HEK293 (cell line): ENCODE measurements at regions not wholly inside any gene's neighbourhood (a gene's known extent, or its start where the extent isn't known, plus 50 kb on each side); places are given as distances from the start of the nearest gene placed in this dataset.

ENCODE experiments used
- CTCF ChIA-PET: fragments of 350-600 bp; formaldehyde crosslinking; extraction: SDS; loops from one replicate; lab custom pipeline; 2021; ENCODE audit warnings: antibody characterized with exemption; lab: Yijun Ruan, JAX
- POLR2A ChIA-PET: fragments of 300-600 bp; formaldehyde crosslinking; extraction: SDS; loops from one replicate; lab custom pipeline; 2020; ENCODE audit warnings: antibody characterized with exemption, inconsistent platforms; lab: Yijun Ruan, JAX
- H3K27ac ChIP-seq: fragments of 200-500 bp; sonication (Bioruptor generic); 2 replicates; pipeline ENCODE4 v1.5.1; 2014; ENCODE audit warnings: low read depth, low read length, control low read depth, inconsistent platforms; ENCODE audit errors: extremely low read depth
- H3K36me3 ChIP-seq, 2 experiments: fragments of 200-500 bp in 1 of 2; sonication (Bioruptor generic) in 1 of 2; 1 replicate in 1 of 2; 2 replicates in 1 of 2; pipeline ENCODE4 v1.5.1; 2014 to 2017; ENCODE audit warnings: inconsistent platforms in 2 of 2, low read length in 2 of 2; ENCODE audit not compliant: control insufficient read depth in 2 of 2, insufficient read depth in 1 of 2
- H3K4me1 ChIP-seq: fragments of 200-500 bp; sonication (Bioruptor generic); 2 replicates; pipeline ENCODE4 v1.5.1; 2014; ENCODE audit warnings: mild to moderate bottlenecking, low read length, inconsistent platforms; ENCODE audit not compliant: control insufficient read depth, insufficient read depth
- H3K4me3 ChIP-seq: 2 replicates; pipeline ENCODE4 v1.5.1; 2011; ENCODE audit warnings: low read depth, mild to moderate bottlenecking, control low read depth, low read length, moderate library complexity
- H3K9me3 ChIP-seq: fragments of 200-500 bp; sonication (Bioruptor generic); 2 replicates; pipeline ENCODE4 v1.5.1; 2014; ENCODE audit warnings: low read depth, low read length, inconsistent platforms; ENCODE audit not compliant: control insufficient read depth, insufficient read depth
- PRDM1 ChIP-seq: fragments of 450-650 bp; formaldehyde crosslinking; IDR thresholded peaks from 2 replicates; pipeline ENCODE4; 2016; ENCODE audit warnings: missing biosample characterization, missing genetic modification characterization
- PRDM10 ChIP-seq: fragments of 450-650 bp; formaldehyde crosslinking; IDR thresholded peaks from 2 replicates; pipeline ENCODE4 v1.5.1; 2016; ENCODE audit warnings: missing biosample characterization, missing genetic modification characterization
- ZNF37A ChIP-seq: fragments of 450-650 bp; IDR thresholded peaks from 2 replicates; pipeline ENCODE4 v1.5.1; 2018; ENCODE audit warnings: missing biosample characterization, missing genetic modification characterization
- ZNF513 ChIP-seq: fragments of 450-650 bp; IDR thresholded peaks from 2 replicates; pipeline ENCODE4 v1.5.1; 2018; ENCODE audit warnings: missing biosample characterization, missing genetic modification characterization
- ZNF529 ChIP-seq: fragments of 450-650 bp; formaldehyde crosslinking; IDR thresholded peaks from 2 replicates; pipeline ENCODE4 v1.5.1; 2017; ENCODE audit warnings: missing genetic modification characterization, missing biosample characterization; ENCODE audit not compliant: insufficient replicate concordance
- ZNF549 ChIP-seq: fragments of 450-650 bp; IDR thresholded peaks from 2 replicates; pipeline ENCODE4 v1.5.1; 2018; ENCODE audit warnings: missing biosample characterization, missing genetic modification characterization, mild to moderate bottlenecking, inconsistent platforms, moderate library complexity
- ZNF555 ChIP-seq: fragments of 450-650 bp; formaldehyde crosslinking; conservative IDR thresholded peaks from 2 replicates; pipeline ENCODE4 v1.5.1; 2017; ENCODE audit warnings: missing biosample characterization, mild to moderate bottlenecking, missing genetic modification characterization, inconsistent platforms
- ZNF664 ChIP-seq: fragments of 450-650 bp; formaldehyde crosslinking; IDR thresholded peaks from 2 replicates; pipeline ENCODE4 v1.5.1; 2016; ENCODE audit warnings: missing biosample characterization, missing genetic modification characterization
- ZNF701 ChIP-seq: fragments of 450-650 bp; formaldehyde crosslinking; IDR thresholded peaks from 2 replicates; pipeline ENCODE4 v1.5.1; 2016; ENCODE audit warnings: missing biosample characterization, missing genetic modification characterization
- ZNF707 ChIP-seq: fragments of 450-650 bp; formaldehyde crosslinking; IDR thresholded peaks from 2 replicates; pipeline ENCODE4 v1.5.1; 2016; ENCODE audit warnings: missing biosample characterization, missing genetic modification characterization
- ZNF747 ChIP-seq: fragments of 450-650 bp; formaldehyde crosslinking; IDR thresholded peaks from 2 replicates; pipeline ENCODE4 v1.5.1; 2016; ENCODE audit warnings: missing biosample characterization, missing genetic modification characterization
- ZNF843 ChIP-seq: fragments of 450-650 bp; formaldehyde crosslinking; IDR thresholded peaks from 2 replicates; pipeline ENCODE4 v1.5.1; 2016; ENCODE audit warnings: missing biosample characterization, missing genetic modification characterization
- ZSCAN30 ChIP-seq: fragments of 450-650 bp; IDR thresholded peaks from 2 replicates; pipeline ENCODE4 v1.5.1; 2018; ENCODE audit warnings: missing biosample characterization, mild to moderate bottlenecking, missing genetic modification characterization, moderate library complexity
- TF ChIP-seq, protein P1 (sequence below): fragments of 450-650 bp; formaldehyde crosslinking; IDR thresholded peaks from 2 replicates; pipeline ENCODE4 v1.5.1; 2016; ENCODE audit warnings: missing biosample characterization, missing genetic modification characterization
- TF ChIP-seq, protein P2 (sequence below): fragments of 450-650 bp; formaldehyde crosslinking; IDR thresholded peaks from 2 replicates; pipeline ENCODE4 v1.5.1; 2016; ENCODE audit warnings: missing biosample characterization, missing genetic modification characterization
- TF ChIP-seq, protein P3 (sequence below): fragments of 450-650 bp; formaldehyde crosslinking; IDR thresholded peaks from 2 replicates; pipeline ENCODE4 v1.5.1; 2017; ENCODE audit warnings: missing biosample characterization, missing genetic modification characterization

- H3K4me3 ChIP-seq, result no peak overlapping the region
- POLR2A ChIA-PET, result no interaction called here
- H3K36me3 ChIP-seq, result no peaks in the 10 kb centered on the region
- no peak for TF ChIP-seq ZSCAN30 (tag by site-specific recombination)
- H3K4me1 ChIP-seq, result no peaks in the 10 kb centered on the region
- no peaks in the 10 kb centered on the region for H3K9me3 ChIP-seq
- CTCF ChIA-PET, result interaction anchor here (0.6 kb wide), 1 partner anchor 222 kb away, joined by 3 read pairs; no protein-coding TSS in a partner anchor
- H3K27ac ChIP-seq, result no peak overlapping the region
Observed at GRCh38 chr1:5812295-5812694, 179.9 kb downstream of the NPHP4 start.

DNA sequence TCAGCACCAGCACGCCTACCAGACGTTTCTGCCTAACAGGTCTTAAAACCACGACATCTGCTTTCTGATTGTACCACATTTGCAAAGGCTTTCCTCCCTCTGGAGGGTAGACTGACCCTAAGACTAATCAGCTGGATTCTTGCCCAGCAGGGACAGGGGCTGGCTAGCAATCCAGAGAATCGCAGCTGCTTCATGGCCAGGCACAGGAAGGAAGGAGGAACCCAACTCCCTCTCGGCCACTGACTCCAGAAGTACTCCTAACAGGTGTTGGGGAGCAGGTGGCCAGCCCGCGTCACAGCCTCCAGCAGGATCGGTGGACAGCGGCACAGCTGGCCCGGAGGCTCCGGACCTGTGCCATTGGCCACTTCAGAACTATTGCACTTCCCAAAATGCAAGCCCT is 180.8 kb downstream of the NPHP4 start:
- CTCF ChIA-PET, result no interaction called here
- no peaks in the 10 kb centered on the region for H3K4me1 ChIP-seq
- H3K27ac ChIP-seq, result no peak overlapping the region
- POLR2A ChIA-PET, result no interaction called here
- no peak overlapping the region for H3K4me3 ChIP-seq
- no peaks in the 10 kb centered on the region for H3K9me3 ChIP-seq
- TF ChIP-seq ZNF555 (no peak), ZNF707 (tag by site-specific recombination) (no peak), ZNF701 (tag by site-specific recombination) (no peak), ZNF513 (tag by site-specific recombination) (no peak), PRDM10 (tag by site-specific recombination) (no peak)
- TF ChIP-seq, protein P1, sequence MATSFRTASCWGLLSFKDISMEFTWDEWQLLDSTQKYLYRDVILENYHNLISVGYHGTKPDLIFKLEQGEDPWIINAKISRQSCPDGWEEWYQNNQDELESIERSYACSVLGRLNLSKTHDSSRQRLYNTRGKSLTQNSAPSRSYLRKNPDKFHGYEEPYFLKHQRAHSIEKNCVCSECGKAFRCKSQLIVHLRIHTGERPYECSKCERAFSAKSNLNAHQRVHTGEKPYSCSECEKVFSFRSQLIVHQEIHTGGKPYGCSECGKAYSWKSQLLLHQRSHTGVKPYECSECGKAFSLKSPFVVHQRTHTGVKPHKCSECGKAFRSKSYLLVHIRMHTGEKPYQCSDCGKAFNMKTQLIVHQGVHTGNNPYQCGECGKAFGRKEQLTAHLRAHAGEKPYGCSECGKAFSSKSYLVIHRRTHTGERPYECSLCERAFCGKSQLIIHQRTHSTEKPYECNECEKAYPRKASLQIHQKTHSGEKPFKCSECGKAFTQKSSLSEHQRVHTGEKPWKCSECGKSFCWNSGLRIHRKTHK, result no peak
- H3K36me3 ChIP-seq, result no peaks in the 10 kb centered on the region

- no peak for TF ChIP-seq ZNF549 (tag by site-specific recombination)
- no peak for TF ChIP-seq ZNF37A (tag by site-specific recombination)
- TF ChIP-seq, protein P2, sequence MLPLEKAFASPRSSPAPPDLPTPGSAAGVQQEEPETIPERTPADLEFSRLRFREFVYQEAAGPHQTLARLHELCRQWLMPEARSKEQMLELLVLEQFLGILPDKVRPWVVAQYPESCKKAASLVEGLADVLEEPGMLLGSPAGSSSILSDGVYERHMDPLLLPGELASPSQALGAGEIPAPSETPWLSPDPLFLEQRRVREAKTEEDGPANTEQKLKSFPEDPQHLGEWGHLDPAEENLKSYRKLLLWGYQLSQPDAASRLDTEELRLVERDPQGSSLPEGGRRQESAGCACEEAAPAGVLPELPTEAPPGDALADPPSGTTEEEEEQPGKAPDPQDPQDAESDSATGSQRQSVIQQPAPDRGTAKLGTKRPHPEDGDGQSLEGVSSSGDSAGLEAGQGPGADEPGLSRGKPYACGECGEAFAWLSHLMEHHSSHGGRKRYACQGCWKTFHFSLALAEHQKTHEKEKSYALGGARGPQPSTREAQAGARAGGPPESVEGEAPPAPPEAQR, result no peak
- no peak for TF ChIP-seq ZNF843
- TF ChIP-seq ZNF529 (tag by site-specific recombination), result no peak
- TF ChIP-seq PRDM1 (tag by site-specific recombination), result no peak
- TF ChIP-seq ZNF747, result no peak
- TF ChIP-seq, protein P3, sequence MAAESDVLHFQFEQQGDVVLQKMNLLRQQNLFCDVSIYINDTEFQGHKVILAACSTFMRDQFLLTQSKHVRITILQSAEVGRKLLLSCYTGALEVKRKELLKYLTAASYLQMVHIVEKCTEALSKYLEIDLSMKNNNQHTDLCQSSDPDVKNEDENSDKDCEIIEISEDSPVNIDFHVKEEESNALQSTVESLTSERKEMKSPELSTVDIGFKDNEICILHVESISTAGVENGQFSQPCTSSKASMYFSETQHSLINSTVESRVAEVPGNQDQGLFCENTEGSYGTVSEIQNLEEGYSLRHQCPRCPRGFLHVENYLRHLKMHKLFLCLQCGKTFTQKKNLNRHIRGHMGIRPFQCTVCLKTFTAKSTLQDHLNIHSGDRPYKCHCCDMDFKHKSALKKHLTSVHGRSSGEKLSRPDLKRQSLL (tag by site-specific recombination), result no peak
- no peak for TF ChIP-seq ZNF664 (tag by site-specific recombination)
- TF ChIP-seq, all 188 proteins: peak for 0
- H3K27ac ChIP-seq, result no peak overlapping the region
- H3K4me3 ChIP-seq, result no peak overlapping the region
- H3K36me3 ChIP-seq, result no peaks in the 10 kb centered on the region
- H3K9me3 ChIP-seq, result no peaks in the 10 kb centered on the region
- POLR2A ChIA-PET, result no interaction called here
- H3K4me1 ChIP-seq, result no peaks in the 10 kb centered on the region
- CTCF ChIA-PET, result interaction anchor here (0.7 kb wide), 1 partner anchor 156 kb away, joined by 3 read pairs; no protein-coding TSS in a partner anchor
Observed at GRCh38 chr1:5810553-5811270, 181.5 kb downstream of the NPHP4 start.
